ENCODE measurements at regions not wholly inside any gene's neighbourhood (a gene's known extent, or its start where the extent isn't known, plus 50 kb on each side); places are given as distances from the start of the nearest gene placed in this dataset.
"Not testable (repeated sequence)": the region's sequence is repeated elsewhere in the genome, so short reads cannot be mapped to it uniquely, and the experiment has no call there.

DNA sequence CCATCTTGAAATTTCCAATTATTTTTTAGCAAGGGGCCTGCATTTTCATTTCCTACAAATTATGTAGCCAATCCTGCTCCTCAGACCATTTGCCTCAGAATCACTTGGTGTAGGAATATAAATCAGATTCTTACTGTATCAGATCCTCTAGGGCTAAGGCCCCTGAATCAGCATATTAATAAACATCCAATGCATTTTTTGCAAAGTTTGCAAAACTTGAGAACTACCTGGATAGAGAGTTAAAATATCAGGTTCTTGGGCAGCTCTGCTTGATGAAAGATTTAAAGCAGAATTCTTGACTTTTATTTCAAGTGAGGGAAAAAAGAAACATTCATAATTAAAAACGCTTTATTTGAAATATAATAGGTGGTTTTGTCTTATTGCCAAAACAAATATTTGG lies 82.2 kb upstream of the MAN1A1 start:
- Histone ChIP-seq H3K36me3 (replicated peaks; ENCODE audit: low read depth, low read length) (no peaks in the 10 kb centered on the region), H3K9me3 (ENCODE audit: insufficient read depth, low read length) (no peaks in the 10 kb centered on the region), H3K4me2 (ENCODE audit: low read length) (no peak overlapping the region), H3K9ac (ENCODE audit: low read length) (no peak overlapping the region), H3K27ac (ENCODE audit: low read length) (no peak overlapping the region), H3K4me1 (ENCODE audit: low read length) (no peaks in the 10 kb centered on the region), H3K27me3 (ENCODE audit: low read depth, low read length) (no peaks in the 10 kb centered on the region), H4K20me1 (ENCODE audit: insufficient read depth, low read length) (no peaks in the 10 kb centered on the region), H2AFZ (ENCODE audit: low read depth, low read length) (no peak overlapping the region), H3K79me2 (ENCODE audit: low read length) (no peaks in the 10 kb centered on the region), H3K4me3 (ENCODE audit: low read length) (no peak overlapping the region)
- no peak for TF ChIP-seq CTCF (IDR thresholded peaks at IDR 0.05; ENCODE audit: low read depth, low read length)
- no peak for TF ChIP-seq EZH2phosphoT487 (IDR thresholded peaks at IDR 0.05; ENCODE audit: low read depth)

GRCh38 chr6:119430805-119431204 lies 81.2 kb upstream of the MAN1A1 start:
- Histone ChIP-seq H3K27ac (ENCODE audit: low read length) (no peak overlapping the region), H3K4me2 (ENCODE audit: low read length) (no peak overlapping the region), H3K79me2 (ENCODE audit: low read length) (no peaks in the 10 kb centered on the region), H3K36me3 (replicated peaks; ENCODE audit: low read depth, low read length) (no peaks in the 10 kb centered on the region), H3K4me1 (ENCODE audit: low read length) (no peaks in the 10 kb centered on the region), H3K9ac (ENCODE audit: low read length) (no peak overlapping the region), H3K9me3 (ENCODE audit: insufficient read depth, low read length) (no peaks in the 10 kb centered on the region), H3K4me3 (ENCODE audit: low read length) (no peak overlapping the region), H4K20me1 (ENCODE audit: insufficient read depth, low read length) (no peaks in the 10 kb centered on the region), H3K27me3 (ENCODE audit: low read depth, low read length) (no peaks in the 10 kb centered on the region), H2AFZ (ENCODE audit: low read depth, low read length) (no peak overlapping the region)
- TF ChIP-seq EZH2phosphoT487 (IDR thresholded peaks at IDR 0.05; ENCODE audit: low read depth) (no peak), CTCF (IDR thresholded peaks at IDR 0.05; ENCODE audit: low read depth, low read length) (no peak)

DNA sequence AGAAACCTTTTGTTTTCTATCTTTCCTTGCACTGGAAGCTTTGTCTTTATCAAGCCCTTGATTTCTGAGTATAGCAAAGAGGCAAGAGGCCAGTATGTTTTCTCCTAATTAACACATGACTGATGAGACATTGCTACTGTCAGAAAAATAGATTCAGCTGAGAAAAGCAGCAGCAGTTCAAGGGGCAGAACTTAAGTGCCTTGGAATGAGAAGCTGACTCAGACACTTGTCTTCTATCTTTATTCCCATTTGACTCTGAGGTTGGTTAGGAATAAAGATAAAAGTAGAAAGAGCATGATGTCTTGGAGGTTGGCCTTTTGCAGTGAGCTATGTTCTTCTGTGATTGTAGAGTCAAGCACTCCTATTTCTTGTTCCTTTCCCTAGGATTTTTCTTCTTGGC lies 79.1 kb upstream of the MAN1A1 start:
- H3K4me3 ChIP-seq (ENCODE audit: low read length), result no peak overlapping the region
- no peaks in the 10 kb centered on the region for H3K9me3 ChIP-seq (ENCODE audit: insufficient read depth, low read length)
- no peaks in the 10 kb centered on the region for H3K27me3 ChIP-seq (ENCODE audit: low read depth, low read length)
- no peak overlapping the region for H2AFZ ChIP-seq (ENCODE audit: low read depth, low read length)
- H3K79me2 ChIP-seq (ENCODE audit: low read length), result no peaks in the 10 kb centered on the region
- no peaks in the 10 kb centered on the region for H4K20me1 ChIP-seq (ENCODE audit: insufficient read depth, low read length)
- TF ChIP-seq CTCF (IDR thresholded peaks at IDR 0.05; ENCODE audit: low read depth, low read length), result no peak
- TF ChIP-seq EZH2phosphoT487 (IDR thresholded peaks at IDR 0.05; ENCODE audit: low read depth), result no peak
- H3K9ac ChIP-seq (ENCODE audit: low read length), result no peak overlapping the region
- no peak overlapping the region for H3K4me2 ChIP-seq (ENCODE audit: low read length)
- H3K27ac ChIP-seq (ENCODE audit: low read length), result no peak overlapping the region
- H3K4me1 ChIP-seq (ENCODE audit: low read length), result no peaks in the 10 kb centered on the region
- H3K36me3 ChIP-seq (replicated peaks; ENCODE audit: low read depth, low read length), result no peaks in the 10 kb centered on the region

DNA sequence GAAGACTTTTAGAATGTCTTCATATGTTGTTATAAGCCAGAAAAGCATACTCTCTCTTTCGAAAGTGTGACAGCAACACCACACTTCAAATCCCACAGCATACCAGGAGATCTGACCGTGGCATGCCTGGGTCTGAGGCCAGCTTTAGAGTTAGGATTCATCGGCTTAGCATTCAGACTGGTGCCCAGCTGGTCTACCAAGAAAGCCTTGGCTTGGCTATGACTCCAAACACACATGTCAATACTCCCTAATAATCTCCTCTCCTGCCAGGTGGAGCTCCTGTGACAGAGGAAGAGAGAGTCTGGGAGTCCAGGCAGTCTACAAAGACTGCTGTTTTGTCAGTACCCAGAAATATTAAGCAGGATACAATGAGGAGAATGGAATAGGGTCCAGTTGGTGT lies 77.1 kb upstream of the MAN1A1 start:
- no peak overlapping the region for H3K27ac ChIP-seq (ENCODE audit: low read length)
- H3K4me1 ChIP-seq (ENCODE audit: low read length), result no peaks in the 10 kb centered on the region
- H3K36me3 ChIP-seq (replicated peaks; ENCODE audit: low read depth, low read length), result no peaks in the 10 kb centered on the region
- H3K27me3 ChIP-seq (ENCODE audit: low read depth, low read length), result no peaks in the 10 kb centered on the region
- no peaks in the 10 kb centered on the region for H3K9me3 ChIP-seq (ENCODE audit: insufficient read depth, low read length)
- no peak for TF ChIP-seq EZH2phosphoT487 (IDR thresholded peaks at IDR 0.05; ENCODE audit: low read depth)
- H3K9ac ChIP-seq (ENCODE audit: low read length), result no peak overlapping the region
- no peak overlapping the region for H3K4me2 ChIP-seq (ENCODE audit: low read length)
- no peak overlapping the region for H2AFZ ChIP-seq (ENCODE audit: low read depth, low read length)
- no peak overlapping the region for H3K4me3 ChIP-seq (ENCODE audit: low read length)
- no peaks in the 10 kb centered on the region for H4K20me1 ChIP-seq (ENCODE audit: insufficient read depth, low read length)
- H3K79me2 ChIP-seq (ENCODE audit: low read length), result no peaks in the 10 kb centered on the region

DNA sequence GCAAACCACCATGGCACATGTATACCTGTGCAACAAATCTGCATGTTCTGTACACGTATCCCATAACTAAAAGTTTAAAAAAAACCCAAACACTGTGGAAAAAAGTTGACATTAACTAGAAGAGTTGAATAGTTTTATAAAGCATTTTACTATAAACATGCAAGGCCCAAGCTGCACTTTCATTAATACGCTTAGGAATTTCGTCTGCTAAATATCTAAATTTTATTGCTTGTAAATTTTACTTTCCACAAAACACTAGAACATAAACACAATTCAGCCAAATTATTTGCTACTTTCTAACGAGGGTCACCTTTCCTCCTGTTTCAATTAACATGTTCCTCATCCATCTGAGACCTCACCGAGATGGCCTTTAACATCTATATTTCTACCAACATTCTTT lies 74.4 kb upstream of the MAN1A1 start:
- H3K36me3 ChIP-seq (replicated peaks; ENCODE audit: low read depth, low read length), result no peaks in the 10 kb centered on the region
- no peak overlapping the region for H3K27ac ChIP-seq (ENCODE audit: low read length)
- H3K9me3 ChIP-seq (ENCODE audit: insufficient read depth, low read length), result no peaks in the 10 kb centered on the region
- TF ChIP-seq CTCF (IDR thresholded peaks at IDR 0.05; ENCODE audit: low read depth, low read length) (no peak), EZH2phosphoT487 (IDR thresholded peaks at IDR 0.05; ENCODE audit: low read depth) (no peak)
- no peaks in the 10 kb centered on the region for H4K20me1 ChIP-seq (ENCODE audit: insufficient read depth, low read length)
- no peak overlapping the region for H3K4me2 ChIP-seq (ENCODE audit: low read length)
- H3K4me1 ChIP-seq (ENCODE audit: low read length), result no peaks in the 10 kb centered on the region
- H2AFZ ChIP-seq (ENCODE audit: low read depth, low read length), result no peak overlapping the region
- H3K9ac ChIP-seq (ENCODE audit: low read length), result no peak overlapping the region
- H3K27me3 ChIP-seq (ENCODE audit: low read depth, low read length), result no peaks in the 10 kb centered on the region
- no peak overlapping the region for H3K4me3 ChIP-seq (ENCODE audit: low read length)
- H3K79me2 ChIP-seq (ENCODE audit: low read length), result no peaks in the 10 kb centered on the region

DNA sequence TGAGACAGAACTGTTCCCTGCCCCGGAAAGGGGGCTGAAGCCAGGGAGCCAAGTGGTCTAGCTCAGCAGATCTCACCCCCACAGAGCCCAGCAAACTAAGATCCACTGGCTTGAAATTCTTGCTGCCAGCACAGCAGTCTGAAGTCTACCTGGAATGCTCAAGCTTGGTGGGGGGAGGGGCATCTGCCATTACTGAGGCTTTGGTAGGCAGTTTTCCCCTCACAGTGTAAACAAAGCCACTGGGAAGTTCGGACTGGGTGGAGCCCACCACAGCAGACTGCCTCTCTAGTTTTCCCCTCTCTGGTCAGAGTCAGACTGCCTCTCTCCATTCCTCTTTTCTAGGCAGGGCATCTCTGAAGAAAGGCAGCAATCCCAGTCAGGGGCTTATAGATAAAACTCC lies 68.5 kb upstream of the MAN1A1 start:
- H3K79me2 ChIP-seq (ENCODE audit: low read length); H4K20me1 ChIP-seq (ENCODE audit: insufficient read depth, low read length); H3K9ac ChIP-seq (ENCODE audit: low read length); H2AFZ ChIP-seq (ENCODE audit: low read depth, low read length); H3K9me3 ChIP-seq (ENCODE audit: insufficient read depth, low read length); H3K27ac ChIP-seq (ENCODE audit: low read length); H3K4me1 ChIP-seq (ENCODE audit: low read length); H3K27me3 ChIP-seq (ENCODE audit: low read depth, low read length); H3K4me2 ChIP-seq (ENCODE audit: low read length); H3K36me3 ChIP-seq (replicated peaks; ENCODE audit: low read depth, low read length); H3K4me3 ChIP-seq (ENCODE audit: low read length): not testable (repeated sequence)
